ENCODE measurements at regions not wholly inside any gene's neighbourhood (a gene's known extent, or its start where the extent isn't known, plus 50 kb on each side); places are given as distances from the start of the nearest gene placed in this dataset.
"Not testable (repeated sequence)": the region's sequence is repeated elsewhere in the genome, so short reads cannot be mapped to it uniquely, and the experiment has no call there.

- TF ChIP-seq EZH2 (optimal IDR thresholded peaks at IDR 0.05; ENCODE audit: low read depth, low read length); CTCF (IDR thresholded peaks at IDR 0.05; ENCODE audit: low read length): not testable (repeated sequence)
Observed at GRCh38 chr10:65429381-65429780, 1496.5 kb upstream of the LRRTM3 start.

All from MM.1S (cell line).